ENCODE measurements at regions not wholly inside any gene's neighbourhood (a gene's known extent, or its start where the extent isn't known, plus 50 kb on each side); places are given as distances from the start of the nearest gene placed in this dataset.
"Not testable (repeated sequence)": the region's sequence is repeated elsewhere in the genome, so short reads cannot be mapped to it uniquely, and the experiment has no call there.

- no peak for ATAC-seq
Measured at GRCh38 chr2:150129921-150130575, 357.4 kb downstream of the RND3 start.

DNA sequence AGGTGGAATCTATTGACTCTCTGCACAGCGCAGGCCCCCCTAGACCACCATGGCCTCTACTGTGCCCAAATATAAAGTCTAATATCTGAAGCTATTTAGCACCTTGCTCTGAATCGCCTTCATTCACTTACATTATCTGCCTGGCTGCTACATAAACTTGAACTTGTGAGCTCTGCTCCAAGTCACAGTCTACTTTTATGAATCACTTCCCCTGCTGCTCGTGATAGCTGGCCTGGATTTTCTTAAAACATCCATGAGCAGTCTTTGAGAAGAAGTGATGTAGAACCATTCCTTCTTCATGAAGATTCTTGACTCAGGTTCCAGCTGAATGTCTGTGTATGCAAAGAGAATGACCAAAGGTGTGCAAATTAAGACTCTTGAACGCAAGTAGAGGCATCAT, 359.5 kb downstream of the RND3 start:
- no peak for ATAC-seq

GRCh38 chr2:150127346-150127990, 360.0 kb downstream of the RND3 start:
- ATAC-seq = peak; percentile 74

DNA sequence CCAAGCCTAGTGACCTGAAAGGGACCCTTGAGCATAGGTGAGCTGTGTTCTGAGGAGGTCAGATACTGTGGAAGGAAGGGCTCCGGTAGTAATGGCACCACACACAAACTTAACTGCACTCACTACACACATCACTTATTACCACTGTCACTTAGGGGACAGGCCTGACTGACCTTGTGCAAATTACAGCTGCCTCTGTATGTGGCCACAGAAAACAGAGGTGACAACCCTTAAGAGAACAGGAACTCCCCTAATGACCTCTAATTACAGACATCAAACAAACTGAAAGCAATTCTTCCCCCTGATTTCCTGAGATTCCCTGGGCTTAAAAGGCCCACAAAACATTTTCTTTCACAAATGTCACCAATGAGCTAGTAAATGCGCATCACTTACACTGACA, 360.6 kb downstream of the RND3 start:
- ATAC-seq = peak; percentile 5

GRCh38 chr2:150126143-150126740, 361.2 kb downstream of the RND3 start:
- peak; percentile 95 for ATAC-seq

- ATAC-seq = peak; percentile 22
Measured at GRCh38 chr2:150125708-150126107, 361.8 kb downstream of the RND3 start.

DNA sequence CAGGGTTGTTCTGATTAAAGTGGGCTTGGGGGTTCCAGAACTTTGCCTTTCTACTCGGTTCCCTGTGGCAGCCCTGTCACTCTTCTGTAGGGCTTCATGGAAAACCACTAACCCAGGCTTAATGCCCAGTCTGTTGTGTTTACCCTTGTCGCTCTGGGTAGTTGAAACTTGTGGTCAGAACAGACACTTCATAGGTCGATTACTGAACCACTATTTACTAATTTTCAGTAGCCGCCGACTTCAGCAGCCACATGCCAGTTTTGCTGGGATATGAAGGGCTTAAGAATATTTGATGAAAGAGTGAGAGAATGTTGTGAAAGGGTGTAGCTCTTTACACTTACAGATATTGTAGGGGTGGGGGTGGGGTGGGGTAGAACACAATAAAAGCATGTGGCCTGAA, 362.3 kb downstream of the RND3 start:
- ATAC-seq = no peak

GRCh38 chr2:150124739-150125138, 362.7 kb downstream of the RND3 start:
- no peak for ATAC-seq

DNA sequence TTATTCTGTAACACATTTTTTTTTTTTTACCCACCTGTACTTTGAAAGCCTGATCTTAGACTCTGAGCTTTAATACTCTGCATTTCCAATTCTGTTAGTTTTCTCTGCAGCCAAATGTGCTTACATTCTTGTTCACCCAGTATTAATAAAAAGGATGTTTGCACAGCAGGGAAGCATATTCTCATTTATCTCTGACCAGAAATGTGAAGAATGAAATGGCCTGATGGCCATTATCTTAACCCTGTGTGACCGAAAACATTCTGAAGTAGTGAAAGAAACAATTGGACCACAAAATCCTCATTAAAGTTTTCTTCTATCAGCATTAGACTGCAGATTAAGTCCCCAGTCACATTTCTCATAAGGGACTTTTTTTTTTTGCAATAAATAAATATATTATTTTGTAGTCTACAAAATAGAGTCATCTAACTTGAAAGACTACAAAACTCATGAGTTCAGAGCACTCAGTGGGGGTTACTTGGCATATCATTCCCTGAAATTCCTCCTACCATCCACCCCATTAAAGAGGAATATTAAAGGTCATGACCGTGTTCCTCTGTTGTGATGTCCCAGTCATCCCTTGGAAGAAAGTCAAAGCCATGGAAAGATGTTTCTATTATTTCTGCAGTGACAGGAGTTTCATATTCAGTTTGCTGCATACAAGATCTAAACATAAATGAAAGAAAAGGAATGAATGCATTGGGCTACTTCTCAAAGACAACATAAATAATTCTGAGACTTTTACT, 364.4 kb downstream of the RND3 start:
- ATAC-seq = no peak

DNA sequence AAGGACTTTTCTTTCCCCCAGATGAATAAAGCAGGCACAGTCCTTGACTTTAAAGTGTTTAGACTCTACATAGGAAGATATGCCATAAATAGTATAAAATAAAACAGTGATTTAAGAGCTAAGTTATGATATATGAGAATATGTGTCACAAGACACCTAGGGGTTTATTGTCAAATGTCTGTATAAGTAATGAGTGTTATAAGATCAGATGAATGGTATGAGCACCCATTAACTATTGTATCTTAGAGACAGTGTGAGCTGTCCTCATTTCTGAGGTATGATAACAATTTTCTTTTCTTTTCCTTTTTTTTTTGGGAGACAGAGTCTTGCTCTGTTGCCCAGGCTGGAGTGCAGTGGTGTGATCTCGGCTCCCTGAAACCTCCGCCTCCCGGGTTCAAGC, 365.3 kb downstream of the RND3 start:
- no peak for ATAC-seq

DNA sequence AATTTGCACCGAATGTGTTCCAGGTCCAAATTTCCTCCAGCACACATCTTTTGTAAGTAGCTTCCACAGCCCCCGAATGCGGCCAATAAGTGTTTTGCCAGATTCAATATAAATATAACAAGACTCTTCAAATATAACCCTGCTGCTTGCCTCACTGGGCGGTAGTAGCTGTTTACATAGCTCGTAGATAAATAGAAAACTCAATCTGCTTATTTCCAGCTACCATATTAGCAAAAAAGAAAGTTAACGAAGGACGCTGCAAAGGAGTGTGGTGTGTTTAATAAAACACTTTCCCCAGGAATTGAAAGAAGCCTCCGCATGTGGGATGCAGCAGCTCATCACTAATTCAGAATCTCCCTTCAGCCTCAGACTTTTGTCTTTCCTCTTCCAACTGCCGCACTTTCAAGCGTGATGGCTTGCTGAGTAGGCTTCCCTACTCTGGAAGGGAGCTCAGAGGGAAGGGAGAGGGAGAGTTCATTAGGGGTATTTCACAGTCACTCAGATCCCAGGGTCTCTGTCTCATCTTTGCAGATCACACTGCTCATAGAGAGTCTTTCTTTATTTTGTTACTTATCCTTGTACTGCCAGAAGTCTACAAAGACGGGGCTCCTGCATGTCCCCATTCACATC, 367.0 kb downstream of the RND3 start:
- ATAC-seq = no peak

GRCh38 chr2:150119819-150120218, 367.6 kb downstream of the RND3 start:
- no peak for ATAC-seq

DNA sequence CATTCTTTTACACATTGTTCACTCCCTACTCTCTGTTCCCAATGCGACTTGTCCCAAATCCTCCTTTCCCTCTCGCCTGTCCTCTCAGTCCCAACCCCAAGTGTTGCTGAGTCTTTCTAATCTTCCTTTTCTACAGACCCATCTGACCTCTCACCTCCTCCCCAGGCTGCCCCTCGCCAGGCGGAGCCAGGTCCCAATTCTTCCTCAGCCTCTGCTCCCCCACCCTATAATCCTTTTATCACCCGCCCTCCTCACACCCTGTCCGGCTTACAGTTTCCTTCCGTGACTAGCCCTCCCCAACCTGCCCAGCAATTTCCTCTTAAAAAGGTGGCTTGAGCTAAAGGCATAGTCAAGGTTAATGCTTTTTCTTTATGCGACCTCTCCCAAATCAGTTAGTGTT, 373.4 kb downstream of the RND3 start:
- ATAC-seq = not testable (repeated sequence)

DNA sequence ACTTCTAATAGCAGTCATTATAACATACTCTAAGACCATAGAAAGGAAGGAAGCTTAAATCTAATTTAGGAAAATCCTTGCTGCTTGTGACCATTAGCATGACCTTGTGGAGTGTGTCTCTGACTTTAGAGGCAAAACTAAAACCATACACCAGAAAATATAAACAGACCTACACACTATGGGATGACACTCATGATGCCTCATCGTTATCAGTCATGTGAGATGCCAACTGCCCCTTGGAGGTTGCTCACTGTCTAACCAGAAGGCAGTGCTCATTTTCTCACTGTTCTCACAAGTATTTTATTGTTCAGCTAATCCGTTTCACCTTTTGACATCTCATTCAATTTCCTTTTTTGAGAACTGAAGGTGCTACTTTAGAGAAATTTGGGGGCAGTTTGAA, 376.9 kb downstream of the RND3 start:
- no peak for ATAC-seq

- ATAC-seq = no peak
Measured at GRCh38 chr2:150109912-150110311, 377.6 kb downstream of the RND3 start.

GRCh38 chr2:150109028-150109427, 378.4 kb downstream of the RND3 start:
- no peak for ATAC-seq

DNA sequence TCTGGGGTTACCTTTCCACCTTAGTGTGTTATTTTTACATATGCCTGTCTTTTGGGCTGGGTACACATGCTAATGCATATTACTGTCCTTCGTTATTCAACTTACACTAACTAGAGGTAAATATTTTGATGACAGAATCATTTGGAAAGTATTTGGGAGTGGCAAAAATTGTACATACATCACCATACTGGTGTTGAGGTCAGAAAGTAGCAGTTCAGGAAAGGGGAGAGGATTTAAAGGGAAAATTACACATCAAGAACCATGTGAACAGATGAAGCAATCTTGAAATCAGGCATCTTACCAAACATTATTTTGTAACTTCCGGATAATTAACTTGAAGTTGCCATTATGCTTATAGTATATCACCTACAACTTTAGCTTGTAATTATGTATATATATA, 379.7 kb downstream of the RND3 start:
- ATAC-seq = peak; percentile 94

- ATAC-seq = no peak
Measured at GRCh38 chr2:150107170-150107569, 380.3 kb downstream of the RND3 start.

GRCh38 chr2:150101947-150102346, 385.5 kb downstream of the RND3 start:
- ATAC-seq = no peak

- ATAC-seq = no peak
Measured at GRCh38 chr2:150100834-150101233, 386.6 kb downstream of the RND3 start.

- ATAC-seq = no peak
Measured at GRCh38 chr2:150100336-150100735, 387.1 kb downstream of the RND3 start.

GRCh38 chr2:150099805-150100204, 387.7 kb downstream of the RND3 start:
- ATAC-seq = no peak

GRCh38 chr2:150097901-150098531, 389.5 kb downstream of the RND3 start:
- peak; percentile 83 for ATAC-seq
